ENCODE measurements at regions not wholly inside any gene's neighbourhood (a gene's known extent, or its start where the extent isn't known, plus 50 kb on each side); places are given as distances from the start of the nearest gene placed in this dataset.
"Not testable (repeated sequence)": the region's sequence is repeated elsewhere in the genome, so short reads cannot be mapped to it uniquely, and the experiment has no call there.

DNA sequence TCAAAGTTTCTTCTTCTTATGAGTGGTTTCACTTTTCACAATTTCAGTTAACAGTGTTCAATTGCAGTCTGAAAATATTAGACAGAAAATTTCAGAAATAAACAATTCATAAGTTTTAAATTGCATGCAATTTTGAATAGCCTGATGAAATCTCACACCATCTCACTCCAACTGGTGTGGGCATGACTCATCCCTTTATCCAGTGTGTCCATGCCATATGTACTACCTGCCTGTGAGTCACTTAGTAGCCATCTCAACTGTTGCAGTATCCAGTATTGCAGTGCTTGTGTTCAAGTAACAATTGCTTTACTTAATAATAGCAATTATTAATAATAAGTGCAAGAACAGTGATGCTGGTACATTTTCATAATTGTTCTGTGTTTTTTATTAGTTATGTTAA, 1202.5 kb downstream of the DSC3 start:
- POLR2A ChIA-PET = no interaction called here
- ATAC-seq (no peak), DNase-seq (ENCODE audit: low read depth, low spot score) (no peak)
- H3K9me3 ChIP-seq (ENCODE audit: control insufficient read depth, insufficient read depth, low read depth, low read length) = no peaks in the 10 kb centered on the region
- no peaks in the 10 kb centered on the region for H3K36me3 ChIP-seq (ENCODE audit: control insufficient read depth, insufficient read depth, low read length)
- H3K4me1 ChIP-seq (ENCODE audit: control insufficient read depth, insufficient read depth, low read length) = no peaks in the 10 kb centered on the region
- H3K27me3 ChIP-seq (ENCODE audit: control insufficient read depth, insufficient read depth, low read length) = no peaks in the 10 kb centered on the region
- TF ChIP-seq POLR2AphosphoS5 (IDR thresholded peaks at IDR 0.05; ENCODE audit: low read depth, low read length) (no peak), REST (IDR thresholded peaks at IDR 0.05; ENCODE audit: insufficient read depth in 1 of 2, low read depth in 2 of 2, low read length in 1 of 2) (no peak), CTCF (IDR thresholded peaks at IDR 0.05) (no peak), TCF7L2 (IDR thresholded peaks at IDR 0.05; ENCODE audit: low read depth, low read length) (no peak), SIN3A (IDR thresholded peaks at IDR 0.05; ENCODE audit: borderline replicate concordance, insufficient read depth, low read depth, low read length) (no peak)
- CTCF ChIA-PET = no interaction called here
- no TSS peak for BruUV-seq (replicated peaks)
- in situ Hi-C loops (cut with HindIII; ENCODE audit: low pct_unique_long_range_greater_than_20kb, low sequenced_read_pairs) = no loop called here
- no peak overlapping the region for H3K4me3 ChIP-seq (ENCODE audit: low read depth in 2 of 2, low read length in 2 of 2)
- intact Hi-C loops (cut with micrococcal nuclease; ENCODE audit: unreplicated experiment) = no loop called here
- no peak overlapping the region for H3K27ac ChIP-seq (ENCODE audit: low read length)

- POLR2A ChIA-PET; in situ Hi-C loops (cut with HindIII; ENCODE audit: low pct_unique_long_range_greater_than_20kb, low sequenced_read_pairs); H3K9me3 ChIP-seq (ENCODE audit: control insufficient read depth, insufficient read depth, low read depth, low read length); H3K4me3 ChIP-seq (ENCODE audit: low read depth in 2 of 2, low read length in 2 of 2); H3K36me3 ChIP-seq (ENCODE audit: control insufficient read depth, insufficient read depth, low read length); DNase-seq (ENCODE audit: low read depth, low spot score); BruUV-seq (replicated peaks); H3K27ac ChIP-seq (ENCODE audit: low read length); intact Hi-C loops (cut with micrococcal nuclease; ENCODE audit: unreplicated experiment); ATAC-seq; H3K4me1 ChIP-seq (ENCODE audit: control insufficient read depth, insufficient read depth, low read length); CTCF ChIA-PET; H3K27me3 ChIP-seq (ENCODE audit: control insufficient read depth, insufficient read depth, low read length): not testable (repeated sequence)
These were observed 1203.6 kb downstream of the DSC3 start for GRCh38 chr18:29838961-29839360.

DNA sequence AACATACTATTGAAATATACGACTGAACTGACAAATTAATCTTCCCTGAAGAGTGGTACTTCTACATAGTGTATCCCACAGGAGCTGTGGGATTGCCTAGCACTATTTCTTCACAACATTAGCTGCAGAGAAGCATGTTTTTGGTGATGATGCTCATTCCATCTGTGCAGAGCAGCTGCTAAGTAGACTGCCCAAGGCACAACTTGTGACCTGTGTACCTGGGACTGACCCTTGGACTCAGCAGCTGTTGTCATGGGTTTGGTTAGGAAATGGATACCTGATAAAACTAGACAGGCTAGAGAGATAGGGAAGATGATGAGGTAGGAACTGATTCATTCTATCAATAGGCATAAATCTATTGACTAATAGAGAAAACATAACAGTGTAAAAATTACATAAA, 1204.0 kb downstream of the DSC3 start:
- Histone ChIP-seq H3K9me3 (ENCODE audit: control insufficient read depth, insufficient read depth, low read depth, low read length) (no peaks in the 10 kb centered on the region), H3K27me3 (ENCODE audit: control insufficient read depth, insufficient read depth, low read length) (no peaks in the 10 kb centered on the region), H3K36me3 (ENCODE audit: control insufficient read depth, insufficient read depth, low read length) (no peaks in the 10 kb centered on the region), H3K4me1 (ENCODE audit: control insufficient read depth, insufficient read depth, low read length) (no peaks in the 10 kb centered on the region), H3K27ac (ENCODE audit: low read length) (no peak overlapping the region), H3K4me3 (ENCODE audit: low read depth in 2 of 2, low read length in 2 of 2) (no peak overlapping the region)
- in situ Hi-C loops (cut with HindIII; ENCODE audit: low pct_unique_long_range_greater_than_20kb, low sequenced_read_pairs) = no loop called here
- DNase-seq (ENCODE audit: low read depth, low spot score) (no peak), ATAC-seq (no peak)
- BruUV-seq (replicated peaks) = no TSS peak
- ChIA-PET POLR2A (no interaction called here), CTCF (no interaction called here)
- intact Hi-C loops (cut with micrococcal nuclease; ENCODE audit: unreplicated experiment) = no loop called here
- TF ChIP-seq CTCF (IDR thresholded peaks at IDR 0.05) (no peak), TCF7L2 (IDR thresholded peaks at IDR 0.05; ENCODE audit: low read depth, low read length) (no peak), SIN3A (IDR thresholded peaks at IDR 0.05; ENCODE audit: borderline replicate concordance, insufficient read depth, low read depth, low read length) (no peak), POLR2AphosphoS5 (IDR thresholded peaks at IDR 0.05; ENCODE audit: low read depth, low read length) (no peak), REST (IDR thresholded peaks at IDR 0.05; ENCODE audit: insufficient read depth in 1 of 2, low read depth in 2 of 2, low read length in 1 of 2) (no peak)

All from Panc1 (cell line).